ENCODE measurements at regions not wholly inside any gene's neighbourhood (a gene's known extent, or its start where the extent isn't known, plus 50 kb on each side); places are given as distances from the start of the nearest gene placed in this dataset.

- TF ChIP-seq, protein P1, sequence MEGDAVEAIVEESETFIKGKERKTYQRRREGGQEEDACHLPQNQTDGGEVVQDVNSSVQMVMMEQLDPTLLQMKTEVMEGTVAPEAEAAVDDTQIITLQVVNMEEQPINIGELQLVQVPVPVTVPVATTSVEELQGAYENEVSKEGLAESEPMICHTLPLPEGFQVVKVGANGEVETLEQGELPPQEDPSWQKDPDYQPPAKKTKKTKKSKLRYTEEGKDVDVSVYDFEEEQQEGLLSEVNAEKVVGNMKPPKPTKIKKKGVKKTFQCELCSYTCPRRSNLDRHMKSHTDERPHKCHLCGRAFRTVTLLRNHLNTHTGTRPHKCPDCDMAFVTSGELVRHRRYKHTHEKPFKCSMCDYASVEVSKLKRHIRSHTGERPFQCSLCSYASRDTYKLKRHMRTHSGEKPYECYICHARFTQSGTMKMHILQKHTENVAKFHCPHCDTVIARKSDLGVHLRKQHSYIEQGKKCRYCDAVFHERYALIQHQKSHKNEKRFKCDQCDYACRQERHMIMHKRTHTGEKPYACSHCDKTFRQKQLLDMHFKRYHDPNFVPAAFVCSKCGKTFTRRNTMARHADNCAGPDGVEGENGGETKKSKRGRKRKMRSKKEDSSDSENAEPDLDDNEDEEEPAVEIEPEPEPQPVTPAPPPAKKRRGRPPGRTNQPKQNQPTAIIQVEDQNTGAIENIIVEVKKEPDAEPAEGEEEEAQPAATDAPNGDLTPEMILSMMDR (IDR thresholded peaks at IDR 0.05; ENCODE audit: poor library complexity, severe bottlenecking): no peak
- no peak for TF ChIP-seq SMC3 (conservative IDR thresholded peaks at IDR 0.05; ENCODE audit: poor library complexity)
- TF ChIP-seq POLR2AphosphoS5 (IDR thresholded peaks at IDR 0.05): no peak
- no peak for TF ChIP-seq MXI1 (conservative IDR thresholded peaks at IDR 0.05; ENCODE audit: poor library complexity, severe bottlenecking)
- TF ChIP-seq EZH2 (IDR thresholded peaks at IDR 0.05; ENCODE audit: borderline replicate concordance, insufficient read depth, low read length, poor library complexity, severe bottlenecking): no peak
- no peak for TF ChIP-seq TAF1 (IDR thresholded peaks at IDR 0.05; ENCODE audit: low read depth)
- no peak for TF ChIP-seq EP300 (conservative IDR thresholded peaks at IDR 0.05; ENCODE audit: poor library complexity, severe bottlenecking)
- no peak for TF ChIP-seq RAD21 (conservative IDR thresholded peaks at IDR 0.05)
Measured at GRCh38 chr14:85390236-85390635, 139.7 kb upstream of the FLRT2 start.
